Upper lobe of left lung (tissue), 4 donors: ENCODE measurements at regions not wholly inside any gene's neighbourhood (a gene's known extent, or its start where the extent isn't known, plus 50 kb on each side); places are given as distances from the start of the nearest gene placed in this dataset.

ENCODE experiments used
- POLR2AphosphoS5 ChIP-seq, 2 donors: sonication (generic); formaldehyde crosslinking; IDR thresholded peaks; one replicate each; pipeline ENCODE4 v1.5.1; 2017; ENCODE audit warnings: antibody characterized with exemption in 2 of 2
- TF ChIP-seq, protein P1 (sequence below), 6 experiments: fragments of 450-650 bp in 4 of 6; fragments of 200-600 bp in 2 of 6; sonication (generic) in 2 of 6; IDR thresholded peaks; one replicate each; pipeline ENCODE4 v1.5.1; 2016 to 2019; ENCODE audit warnings: antibody characterized with exemption in 6 of 6

DNA sequence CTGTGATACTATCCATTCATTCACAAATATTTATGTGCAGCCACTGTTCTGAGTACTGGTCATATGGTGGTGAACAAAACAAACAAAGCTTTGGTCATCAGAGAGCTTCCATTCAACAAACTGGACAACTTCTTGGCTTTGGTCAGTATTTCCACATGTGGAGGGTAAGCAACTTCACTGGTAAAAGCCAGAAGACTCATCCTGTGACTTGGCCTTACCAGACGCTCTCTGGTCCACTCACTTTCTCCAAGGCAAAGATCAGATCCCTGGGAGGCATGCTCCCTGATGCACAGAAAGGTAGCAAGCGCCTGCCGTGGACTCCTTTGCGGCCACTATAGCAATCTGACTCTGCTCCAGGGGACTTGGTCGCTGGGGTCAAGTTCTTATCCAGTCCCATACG, 179.5 kb downstream of the EN1 start:
- TF ChIP-seq, protein P1, sequence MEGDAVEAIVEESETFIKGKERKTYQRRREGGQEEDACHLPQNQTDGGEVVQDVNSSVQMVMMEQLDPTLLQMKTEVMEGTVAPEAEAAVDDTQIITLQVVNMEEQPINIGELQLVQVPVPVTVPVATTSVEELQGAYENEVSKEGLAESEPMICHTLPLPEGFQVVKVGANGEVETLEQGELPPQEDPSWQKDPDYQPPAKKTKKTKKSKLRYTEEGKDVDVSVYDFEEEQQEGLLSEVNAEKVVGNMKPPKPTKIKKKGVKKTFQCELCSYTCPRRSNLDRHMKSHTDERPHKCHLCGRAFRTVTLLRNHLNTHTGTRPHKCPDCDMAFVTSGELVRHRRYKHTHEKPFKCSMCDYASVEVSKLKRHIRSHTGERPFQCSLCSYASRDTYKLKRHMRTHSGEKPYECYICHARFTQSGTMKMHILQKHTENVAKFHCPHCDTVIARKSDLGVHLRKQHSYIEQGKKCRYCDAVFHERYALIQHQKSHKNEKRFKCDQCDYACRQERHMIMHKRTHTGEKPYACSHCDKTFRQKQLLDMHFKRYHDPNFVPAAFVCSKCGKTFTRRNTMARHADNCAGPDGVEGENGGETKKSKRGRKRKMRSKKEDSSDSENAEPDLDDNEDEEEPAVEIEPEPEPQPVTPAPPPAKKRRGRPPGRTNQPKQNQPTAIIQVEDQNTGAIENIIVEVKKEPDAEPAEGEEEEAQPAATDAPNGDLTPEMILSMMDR (IDR thresholded peaks at IDR 0.05): no peak
- no peak for TF ChIP-seq POLR2AphosphoS5 (IDR thresholded peaks at IDR 0.05)
